G401 (cell line): ENCODE measurements at regions not wholly inside any gene's neighbourhood (a gene's known extent, or its start where the extent isn't known, plus 50 kb on each side); places are given as distances from the start of the nearest gene placed in this dataset.

Experiments used
- DNase-seq: peaks from one replicate; pipeline ENCODE4 v3.0.0-alpha.2; 2015; ENCODE audit warnings: low spot score
- in situ Hi-C: cut with HindIII; loops from 2 replicates; pipeline ENCODE4 v1.10.0; 2016; ENCODE audit warnings: low sequenced_read_pairs, mixed read lengths

DNA sequence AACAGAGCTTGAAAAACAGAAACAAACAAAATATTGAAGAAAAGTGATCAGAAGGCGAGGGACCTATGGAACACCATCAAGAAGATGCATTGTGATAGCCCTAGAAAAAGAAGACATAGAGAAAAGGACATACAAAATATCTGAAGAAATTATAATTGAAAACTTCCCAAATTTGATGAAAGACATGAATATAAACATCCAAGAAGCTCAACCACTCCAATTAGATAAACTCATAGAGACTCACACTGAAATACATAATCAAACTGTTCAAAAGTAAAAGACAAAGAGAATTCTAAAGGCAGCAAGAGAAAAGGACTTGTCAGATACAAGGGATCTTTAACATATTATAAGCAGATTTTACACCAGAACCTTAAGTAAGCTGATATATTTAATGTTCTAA is 869.8 kb downstream of the PCDH18 start:
- DNase-seq, result no peak
- in situ Hi-C loops, result no loop called here

- DNase-seq, result no peak
- in situ Hi-C loops, result no loop called here
Observed at GRCh38 chr4:136653640-136654406, 878.5 kb downstream of the PCDH18 start.

GRCh38 chr4:136651932-136652331 is 880.4 kb downstream of the PCDH18 start:
- DNase-seq, result no peak
- in situ Hi-C loops, result no loop called here

GRCh38 chr4:136651278-136651667 is 881.0 kb downstream of the PCDH18 start:
- in situ Hi-C loops, result no loop called here
- DNase-seq, result no peak

GRCh38 chr4:136650541-136651277 is 881.6 kb downstream of the PCDH18 start:
- in situ Hi-C loops, result no loop called here
- DNase-seq, result no peak

- no peak for DNase-seq
- in situ Hi-C loops, result no loop called here
Observed at GRCh38 chr4:136644279-136644678, 888.0 kb downstream of the PCDH18 start.

- in situ Hi-C loops, result no loop called here
- no peak for DNase-seq
Observed at GRCh38 chr4:136643416-136643815, 888.9 kb downstream of the PCDH18 start.

DNA sequence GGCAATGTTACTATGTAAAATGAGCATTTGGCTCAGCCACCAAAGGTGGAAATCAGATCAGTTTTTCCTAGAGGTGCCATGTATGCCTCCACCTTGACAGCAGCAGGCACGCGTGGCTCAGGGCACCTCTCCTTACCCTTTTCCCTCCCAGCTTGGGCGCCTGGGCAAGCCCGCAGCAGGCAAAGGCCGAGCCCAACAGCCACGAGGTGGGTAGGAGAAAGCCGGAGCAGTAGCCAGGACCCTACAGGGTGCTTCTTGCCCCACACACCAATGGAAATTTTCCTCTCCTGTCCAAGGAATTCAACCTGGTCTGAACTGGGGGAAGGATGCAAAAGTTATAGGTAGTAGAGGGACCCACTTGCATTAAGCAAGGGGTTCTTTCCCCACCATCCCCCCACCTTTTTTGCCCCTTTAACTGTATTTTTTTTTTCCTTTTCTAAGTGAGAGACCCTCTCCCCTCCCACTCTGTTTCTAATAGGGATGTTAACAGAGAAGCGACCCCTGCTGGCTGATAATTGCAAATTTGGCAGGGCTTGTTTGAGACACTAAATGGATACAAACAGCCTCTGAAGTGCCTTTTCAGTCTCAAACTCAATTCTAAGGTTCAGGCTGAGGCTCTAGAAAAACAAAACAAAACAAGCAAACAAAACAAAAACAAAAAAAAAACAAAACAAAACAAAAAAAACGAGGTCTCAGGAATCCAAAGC is 895.1 kb downstream of the PCDH18 start:
- peak; percentile 7 for DNase-seq
- in situ Hi-C loops, result no loop called here

GRCh38 chr4:136636155-136636554 is 896.1 kb downstream of the PCDH18 start:
- DNase-seq, result no peak
- in situ Hi-C loops, result no loop called here

DNA sequence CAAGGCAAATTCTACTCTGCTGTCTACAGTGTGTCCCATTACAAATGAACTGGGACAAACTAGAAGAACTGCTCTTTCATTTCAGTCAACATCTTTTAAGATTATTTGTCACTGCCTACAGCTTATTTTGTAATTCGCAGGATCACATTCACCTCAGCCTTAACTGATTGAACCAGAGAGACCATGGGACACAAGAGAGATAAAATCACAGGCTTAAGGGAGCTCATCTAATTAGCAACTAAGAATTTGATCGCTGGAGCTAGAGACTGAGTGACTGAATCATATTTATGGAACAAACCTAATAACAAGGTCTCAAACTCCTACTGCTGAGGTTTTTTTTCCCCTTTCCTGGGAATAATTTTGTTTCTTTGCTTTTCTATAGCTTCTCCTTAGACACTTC is 898.2 kb downstream of the PCDH18 start:
- DNase-seq, result no peak

DNA sequence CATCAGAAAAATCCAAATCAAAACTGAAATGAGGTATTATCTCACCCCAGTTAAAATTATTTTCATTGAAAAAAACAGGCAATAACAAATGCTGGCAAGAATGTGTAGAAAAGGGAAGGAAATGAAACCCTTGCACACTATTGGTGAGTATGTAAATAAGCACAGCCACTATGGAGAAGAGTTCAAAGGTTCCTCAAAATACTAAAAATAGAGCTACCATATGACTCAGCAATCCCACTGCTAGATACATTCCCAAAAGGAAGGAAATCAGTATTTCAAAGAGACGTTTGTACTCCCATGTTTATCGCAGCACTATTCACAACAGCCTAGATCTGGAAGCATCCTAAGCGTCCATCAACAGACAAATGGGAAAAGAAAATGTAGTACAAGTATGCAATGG is 932.4 kb downstream of the PCDH18 start:
- DNase-seq, result no peak
- in situ Hi-C loops, result no loop called here

More for the DNA sequence above, 898.2 kb downstream of the PCDH18 start:
- in situ Hi-C loops, result no loop called here

DNA sequence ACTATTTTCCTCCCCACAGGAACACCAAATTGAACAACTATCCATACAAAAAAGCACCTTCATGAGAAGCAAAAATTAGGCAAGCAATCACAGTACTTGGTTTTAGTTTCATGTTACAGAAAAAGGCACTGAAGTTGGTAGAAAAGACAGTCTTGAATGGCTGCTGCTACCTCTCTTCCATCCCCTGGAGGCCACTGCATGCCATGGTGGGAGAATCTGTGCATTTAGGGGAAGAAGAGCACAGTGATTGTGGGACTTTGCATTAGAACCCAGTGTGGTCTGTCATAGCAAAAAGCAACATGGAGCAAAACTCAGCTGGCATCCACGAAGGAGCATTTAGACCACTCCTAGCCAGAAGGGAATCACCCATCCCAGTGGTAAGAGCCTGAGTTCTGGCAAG is 941.9 kb downstream of the PCDH18 start:
- DNase-seq, result no peak
- in situ Hi-C loops, result no loop called here

- in situ Hi-C loops, result no loop called here
- no peak for DNase-seq
Observed at GRCh38 chr4:136583567-136583966, 948.7 kb downstream of the PCDH18 start.

DNA sequence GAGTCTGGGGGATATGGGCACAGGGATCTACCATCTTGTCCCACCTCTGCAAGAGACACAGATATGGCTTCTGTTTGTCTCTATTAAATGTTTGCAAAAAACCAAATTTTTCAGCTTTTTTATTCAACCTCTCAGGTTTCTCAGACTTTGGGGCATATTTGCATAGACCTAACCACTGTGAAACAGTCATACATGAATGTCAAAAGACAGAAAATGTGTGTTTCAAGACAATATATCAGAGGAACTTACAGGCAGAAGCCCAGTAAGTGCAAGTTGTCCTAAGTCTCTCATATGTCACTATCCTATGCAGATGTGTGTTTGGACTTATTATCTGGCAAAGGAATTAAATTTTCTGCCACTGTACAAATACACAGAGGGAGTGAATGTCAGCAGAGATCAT is 951.2 kb downstream of the PCDH18 start:
- in situ Hi-C loops, result no loop called here
- DNase-seq, result no peak

- in situ Hi-C loops, result no loop called here
- DNase-seq, result no peak
Observed at GRCh38 chr4:136575146-136575545, 957.1 kb downstream of the PCDH18 start.

DNA sequence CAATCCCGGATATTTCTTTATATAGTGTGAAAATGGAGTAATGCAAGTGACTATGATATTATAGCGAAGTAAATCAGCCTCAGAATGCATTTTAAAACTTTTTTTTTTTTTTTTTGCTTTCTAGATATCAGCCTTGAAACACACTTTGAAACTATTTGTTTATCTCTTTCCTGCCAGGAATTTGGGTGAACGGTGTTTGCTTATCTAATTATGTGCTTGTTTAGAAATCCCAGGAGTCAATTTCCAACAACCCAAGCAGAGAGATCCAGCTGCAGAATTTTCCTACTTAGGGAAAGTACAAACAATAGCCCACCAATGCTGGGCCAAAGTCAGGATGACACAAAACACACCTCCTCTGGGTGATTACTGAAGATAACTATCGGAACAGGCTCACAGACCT is 958.8 kb downstream of the PCDH18 start:
- in situ Hi-C loops, result no loop called here
- DNase-seq, result no peak

DNA sequence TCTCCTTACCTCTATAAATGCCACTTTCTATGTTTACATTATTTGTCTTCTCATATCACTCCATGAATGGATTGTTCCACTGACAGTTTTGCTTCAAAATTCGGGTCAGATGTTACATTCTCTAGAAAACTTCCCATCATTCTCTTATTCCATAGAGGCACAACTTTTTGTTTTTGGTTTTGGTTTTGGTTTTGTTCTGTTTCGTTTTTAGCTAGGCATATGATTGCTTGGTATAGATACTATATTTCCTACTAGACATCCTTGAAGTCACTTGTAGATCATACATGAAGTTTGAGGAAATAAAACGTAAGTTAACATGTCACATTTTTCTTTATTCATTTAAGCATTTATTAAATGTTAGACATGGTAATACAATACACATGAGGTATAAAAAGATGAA is 961.0 kb downstream of the PCDH18 start:
- no peak for DNase-seq
- in situ Hi-C loops, result no loop called here

DNA sequence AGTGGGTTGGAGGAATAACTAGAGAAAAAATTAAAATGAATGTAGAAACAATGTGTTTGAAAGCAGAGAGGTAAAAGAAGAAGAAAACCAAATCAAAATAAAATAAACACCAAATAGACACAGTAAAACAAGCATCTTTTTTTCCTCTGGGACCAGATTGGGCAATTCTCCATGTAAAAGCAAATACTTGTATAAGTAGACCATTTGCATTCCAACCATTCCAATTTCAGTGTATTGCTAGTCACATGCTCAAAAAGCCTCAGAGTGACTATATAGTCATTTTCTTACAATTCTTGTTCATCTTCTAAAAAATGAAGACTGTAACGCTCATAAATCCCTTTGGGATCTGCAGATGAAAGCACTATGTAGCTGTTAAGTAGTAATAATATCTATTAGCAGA is 969.5 kb downstream of the PCDH18 start:
- in situ Hi-C loops, result no loop called here
- DNase-seq, result no peak

GRCh38 chr4:136558940-136559494 is 973.3 kb downstream of the PCDH18 start:
- in situ Hi-C loops, result no loop called here
- DNase-seq, result peak; percentile 85

GRCh38 chr4:136557396-136557795 is 974.9 kb downstream of the PCDH18 start:
- in situ Hi-C loops, result no loop called here
- no peak for DNase-seq
